Transverse colon (tissue), 4 donors: ENCODE measurements at regions not wholly inside any gene's neighbourhood (a gene's known extent, or its start where the extent isn't known, plus 50 kb on each side); places are given as distances from the start of the nearest gene placed in this dataset.

Experiments used
- DNase-seq: peaks from one replicate; pipeline ENCODE4 v3.0.0-alpha.2; 2019
- H3K27ac ChIP-seq, 4 donors: fragments of 200-600 bp; sonication (generic); 2 replicates each; pipeline ENCODE4 v1.5.1; 2016 to 2018; ENCODE audit warnings: inconsistent platforms in 4 of 4
- H3K27me3 ChIP-seq: fragments of 200-600 bp; sonication (generic); 2 replicates; pipeline ENCODE4 v1.5.1; 2017; ENCODE audit warnings: inconsistent platforms
- H3K36me3 ChIP-seq, 4 donors: fragments of 200-600 bp; sonication (generic); 2 replicates each; pipeline ENCODE4 v1.5.1; 2017 to 2019; ENCODE audit warnings: inconsistent platforms in 4 of 4
- H3K4me1 ChIP-seq, 4 donors: fragments of 200-600 bp; sonication (generic); 2 replicates each; pipeline ENCODE4 v1.5.1; 2017 to 2020; ENCODE audit warnings: inconsistent platforms in 4 of 4
- H3K4me3 ChIP-seq, 4 donors: fragments of 200-600 bp; sonication (generic); 1 replicate in 1 of 4; 2 replicates in 3 of 4; pipeline versions ENCODE4 v1.5.1 to v1.6.1; 2017 to 2019; ENCODE audit warnings: inconsistent platforms in 4 of 4
- H3K9me3 ChIP-seq, 2 donors: fragments of 200-600 bp; sonication (generic); 2 replicates each; pipeline ENCODE4 v1.5.1; 2017 to 2019; ENCODE audit warnings: inconsistent platforms in 2 of 2
- CTCF ChIP-seq, 5 experiments: fragments of 200-600 bp in 3 of 5; fragments of 450-650 bp in 2 of 5; sonication (generic) in 3 of 5; IDR thresholded peaks; 1 replicate in 2 of 5; 2 replicates in 3 of 5; pipeline ENCODE4 v1.5.1; 2016 to 2017; ENCODE audit warnings: antibody characterized with exemption in 5 of 5, inconsistent platforms in 3 of 5, mild to moderate bottlenecking in 2 of 5, moderate library complexity in 1 of 5
- EP300 ChIP-seq: sonication (generic); formaldehyde crosslinking; IDR thresholded peaks from one replicate; pipeline ENCODE4 v1.6.1; 2017; ENCODE audit warnings: antibody characterized with exemption, low read depth
- POLR2A ChIP-seq: fragments of 450-650 bp; IDR thresholded peaks from one replicate; pipeline ENCODE4 v1.6.1; 2016; ENCODE audit warnings: antibody characterized with exemption, mild to moderate bottlenecking, moderate library complexity
- POLR2AphosphoS5 ChIP-seq, 3 donors: sonication (generic); formaldehyde crosslinking; IDR thresholded peaks; one replicate each; pipeline ENCODE4 v1.6.1; 2016; ENCODE audit warnings: antibody characterized with exemption in 3 of 3
- WGBS, 2 donors: methylation state at CpG; one replicate each; pipeline ENCODE4 v1.1.5; 2018; ENCODE audit warnings: low coverage in 1 of 2; 5-methylcytosine and 5-hydroxymethylcytosine counted together
- in situ Hi-C, 4 donors: fragments of 200-750 bp; cut with MboI; loops; one replicate each; pipeline versions ENCODE4 v1.15.0 to v1.15.1; 2017; ENCODE audit warnings: low sequenced_read_pairs in 3 of 4, low pct_ligation_motif_present in 1 of 4, low pct_unique_long_range_greater_than_20kb in 1 of 4
- intact Hi-C: fragments of 100-400 bp; cut with DNase I; formaldehyde crosslinking; loops from one replicate; pipeline ENCODE4 v1.15.1; 2023; ENCODE audit warnings: low total_unique reads

- no peak for DNase-seq
- H3K4me1 ChIP-seq = no peaks in the 10 kb centered on the region
- TF ChIP-seq EP300 (no peak), CTCF (IDR thresholded peaks at IDR 0.05) (no peak), POLR2AphosphoS5 (IDR thresholded peaks at IDR 0.05) (no peak), POLR2A (no peak)
- no peaks in the 10 kb centered on the region for H3K27me3 ChIP-seq
- intact Hi-C loops (loop anchor here (10.0 kb wide), 1 partner anchor 1079 kb away; no protein-coding TSS in a partner anchor), in situ Hi-C loops (no loop called here)
- 72 to 74% methylated on average over 5 of the region's 5 CpGs for WGBS, 2 donors
- no peak overlapping the region for H3K4me3 ChIP-seq
- H3K36me3 ChIP-seq = no peaks in the 10 kb centered on the region
- no peak overlapping the region for H3K27ac ChIP-seq
- H3K9me3 ChIP-seq = no peaks in the 10 kb centered on the region
Measured at GRCh38 chr14:87045956-87046355, 947.0 kb downstream of the GALC start.

- in situ Hi-C loops (no loop called here), intact Hi-C loops (loop anchor here (10.0 kb wide), 1 partner anchor 1080 kb away; no protein-coding TSS in a partner anchor)
- TF ChIP-seq CTCF (IDR thresholded peaks at IDR 0.05) = no peak
- no peak for TF ChIP-seq POLR2A
- TF ChIP-seq EP300 = no peak
- no peak for TF ChIP-seq POLR2AphosphoS5 (IDR thresholded peaks at IDR 0.05)
- Histone ChIP-seq H3K9me3 (no peaks in the 10 kb centered on the region), H3K4me1 (no peaks in the 10 kb centered on the region), H3K36me3 (no peaks in the 10 kb centered on the region), H3K27ac (no peak overlapping the region), H3K27me3 (no peaks in the 10 kb centered on the region), H3K4me3 (no peak overlapping the region)
- DNase-seq = no peak
- 46 to 50% methylated on average over 3 of the region's 3 CpGs for WGBS, 2 donors
Measured at GRCh38 chr14:87045246-87045645, 947.7 kb downstream of the GALC start.

- in situ Hi-C loops = no loop called here
Measured at GRCh38 chr14:87044807-87045206, 948.2 kb downstream of the GALC start.

GRCh38 chr14:87043667-87044200 lies 949.2 kb downstream of the GALC start:
- DNase-seq = no peak
- Histone ChIP-seq H3K9me3 (no peaks in the 10 kb centered on the region), H3K36me3 (no peaks in the 10 kb centered on the region), H3K4me3 (no peak overlapping the region), H3K27ac (no peak overlapping the region), H3K4me1 (no peaks in the 10 kb centered on the region), H3K27me3 (no peaks in the 10 kb centered on the region)
- no peak for TF ChIP-seq CTCF (IDR thresholded peaks at IDR 0.05)
- no peak for TF ChIP-seq POLR2A
- WGBS, 2 donors = 36 to 48% methylated on average over 4 of the region's 4 CpGs
- in situ Hi-C loops (no loop called here), intact Hi-C loops (loop anchor here (10.0 kb wide), 1 partner anchor 1081 kb away; no protein-coding TSS in a partner anchor)

More at GRCh38 chr14:87044807-87045206, 948.2 kb downstream of the GALC start:
- no peaks in the 10 kb centered on the region for H3K36me3 ChIP-seq
- no peaks in the 10 kb centered on the region for H3K4me1 ChIP-seq
- no peaks in the 10 kb centered on the region for H3K27me3 ChIP-seq
- H3K4me3 ChIP-seq = no peak overlapping the region
- H3K27ac ChIP-seq = no peak overlapping the region
- TF ChIP-seq POLR2AphosphoS5 (IDR thresholded peaks at IDR 0.05) (no peak), CTCF (IDR thresholded peaks at IDR 0.05) (no peak), POLR2A (no peak)
- DNase-seq = no peak
- H3K9me3 ChIP-seq = no peaks in the 10 kb centered on the region
- WGBS, 2 donors = 38 to 60% methylated on average over 1 of the region's 1 CpG
- intact Hi-C loops = loop anchor here (10.0 kb wide), 1 partner anchor 1080 kb away; no protein-coding TSS in a partner anchor
